ENCODE measurements at regions not wholly inside any gene's neighbourhood (a gene's known extent, or its start where the extent isn't known, plus 50 kb on each side); places are given as distances from the start of the nearest gene placed in this dataset.

DNA sequence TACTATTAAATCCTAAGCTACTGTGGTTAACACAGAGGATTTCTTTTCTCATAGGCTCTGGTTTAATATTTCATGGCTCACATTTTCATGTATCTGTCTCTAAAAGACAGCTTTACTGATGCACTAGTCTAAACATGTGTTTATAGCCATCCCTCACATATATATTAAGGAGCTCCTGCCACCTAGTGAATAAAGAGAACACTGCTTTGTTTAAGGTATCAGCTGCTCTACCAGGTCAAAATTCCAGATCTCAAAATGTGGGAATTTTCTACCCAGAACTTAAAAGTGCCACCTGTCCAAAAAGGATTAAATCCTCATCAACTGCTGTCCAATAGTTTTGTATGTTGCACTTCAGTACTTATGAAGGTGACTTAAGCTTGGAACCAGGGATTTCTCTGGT lies 188.5 kb upstream of the TEX13C start:
- no peak for TF ChIP-seq ZNF565 (CRISPR knock-in tag; conservative IDR thresholded peaks at IDR 0.05; ENCODE audit: low read depth)
- TF ChIP-seq RARB (CRISPR knock-in tag; IDR thresholded peaks at IDR 0.05): no peak
- TF ChIP-seq GLIS3 (CRISPR knock-in tag; IDR thresholded peaks at IDR 0.05): no peak
- no peak for TF ChIP-seq ZFP3 (CRISPR knock-in tag; IDR thresholded peaks at IDR 0.05)
- TF ChIP-seq, protein P1, sequence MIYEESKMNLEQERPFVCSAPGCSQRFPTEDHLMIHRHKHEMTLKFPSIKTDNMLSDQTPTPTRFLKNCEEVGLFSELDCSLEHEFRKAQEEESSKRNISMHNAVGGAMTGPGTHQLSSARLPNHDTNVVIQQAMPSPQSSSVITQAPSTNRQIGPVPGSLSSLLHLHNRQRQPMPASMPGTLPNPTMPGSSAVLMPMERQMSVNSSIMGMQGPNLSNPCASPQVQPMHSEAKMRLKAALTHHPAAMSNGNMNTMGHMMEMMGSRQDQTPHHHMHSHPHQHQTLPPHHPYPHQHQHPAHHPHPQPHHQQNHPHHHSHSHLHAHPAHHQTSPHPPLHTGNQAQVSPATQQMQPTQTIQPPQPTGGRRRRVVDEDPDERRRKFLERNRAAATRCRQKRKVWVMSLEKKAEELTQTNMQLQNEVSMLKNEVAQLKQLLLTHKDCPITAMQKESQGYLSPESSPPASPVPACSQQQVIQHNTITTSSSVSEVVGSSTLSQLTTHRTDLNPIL (CRISPR knock-in tag; IDR thresholded peaks at IDR 0.05; ENCODE audit: low read depth): no peak

All from SK-N-SH treated with all-trans-retinoic acid at 6 μM for 48 hours (cell line).